CD14-positive monocyte (primary cell): ENCODE measurements at regions not wholly inside any gene's neighbourhood (a gene's known extent, or its start where the extent isn't known, plus 50 kb on each side); places are given as distances from the start of the nearest gene placed in this dataset.

Experiments used
- DNase-seq, 3 donors: peaks; one replicate each; pipeline ENCODE4 v3.0.0-alpha.2; 2011 to 2022
- H2AFZ ChIP-seq: 2 replicates; pipeline ENCODE4 v1.6.0; 2012; ENCODE audit warnings: mild to moderate bottlenecking, low read depth, low read length, inconsistent platforms; ENCODE audit not compliant: insufficient read depth, poor library complexity, severe bottlenecking
- H3K27ac ChIP-seq, 2 donors: 1 replicate in 1 of 2; 2 replicates in 1 of 2; pipeline ENCODE4 v1.5.1; 2012 to 2013; ENCODE audit warnings: low read length in 2 of 2, control low read depth in 1 of 2, inconsistent platforms in 1 of 2, low read depth in 1 of 2, mild to moderate bottlenecking in 1 of 2
- H3K27me3 ChIP-seq, 2 donors: one replicate each; pipeline versions ENCODE4 v1.6.0 to v1.6.1; 2011 to 2013; ENCODE audit warnings: low read length in 2 of 2; ENCODE audit not compliant: control insufficient read depth in 2 of 2, insufficient read depth in 2 of 2
- H3K36me3 ChIP-seq, 2 donors: replicated peaks in 1 of 2; 1 replicate in 1 of 2; 2 replicates in 1 of 2; pipeline versions ENCODE4 v1.5.1 to v1.6.1; 2012 to 2013; ENCODE audit warnings: low read length in 2 of 2, control low read depth in 1 of 2, inconsistent platforms in 1 of 2, mild to moderate bottlenecking in 1 of 2; ENCODE audit not compliant: insufficient read depth in 2 of 2, control insufficient read depth in 1 of 2
- H3K4me1 ChIP-seq, 2 donors: 1 replicate in 1 of 2; 2 replicates in 1 of 2; pipeline versions ENCODE4 v1.5.1 to v1.6.1; 2012 to 2013; ENCODE audit warnings: low read length in 2 of 2, control low read depth in 1 of 2, inconsistent platforms in 1 of 2, mild to moderate bottlenecking in 1 of 2, moderate library complexity in 1 of 2; ENCODE audit not compliant: insufficient read depth in 2 of 2, control insufficient read depth in 1 of 2
- H3K4me2 ChIP-seq: replicated peaks from 2 replicates; pipeline ENCODE3; 2012; ENCODE audit warnings: low read length, moderate library complexity, mild to moderate bottlenecking; ENCODE audit not compliant: poor library complexity, severe bottlenecking; ENCODE audit errors: extremely low read depth
- H3K4me3 ChIP-seq, 3 experiments: fragments of 200-600 bp in 1 of 3; sonication (generic) in 1 of 3; replicated peaks in 1 of 3; 1 replicate in 2 of 3; 2 replicates in 1 of 3; pipeline ENCODE4 v1.5.1; 2011 to 2013; ENCODE audit warnings: low read length in 3 of 3, mild to moderate bottlenecking in 3 of 3, control low read depth in 2 of 3, low read depth in 2 of 3, inconsistent platforms in 1 of 3, moderate library complexity in 1 of 3
- H3K79me2 ChIP-seq: 2 replicates; pipeline ENCODE4 v1.6.0; 2012; ENCODE audit warnings: mild to moderate bottlenecking, control low read depth, inconsistent platforms, low read length, moderate library complexity; ENCODE audit not compliant: insufficient read depth
- H3K9ac ChIP-seq: 2 replicates; pipeline ENCODE4 v1.6.0; 2017; ENCODE audit warnings: low read length, mild to moderate bottlenecking; ENCODE audit not compliant: insufficient read depth, poor library complexity, severe bottlenecking
- H3K9me3 ChIP-seq, 2 donors: replicated peaks in 1 of 2; 1 replicate in 1 of 2; 2 replicates in 1 of 2; pipeline versions ENCODE4 v1.5.1 to v1.6.1; 2012 to 2013; ENCODE audit warnings: low read length in 2 of 2, control low read depth in 1 of 2; ENCODE audit not compliant: control insufficient read depth in 1 of 2, insufficient read depth in 1 of 2
- H4K20me1 ChIP-seq: 2 replicates; pipeline ENCODE4 v1.6.0; 2012; ENCODE audit warnings: mild to moderate bottlenecking, low read length, control low read depth, moderate library complexity; ENCODE audit not compliant: insufficient read depth
- H3K27ac Mint-ChIP-seq, 7 donors: one replicate each; pipeline ENCODE4 v1.8.0; 2020; ENCODE audit warnings: mild to moderate bottlenecking in 7 of 7, mixed read lengths in 7 of 7, moderate library complexity in 6 of 7, inconsistent platforms in 2 of 7
- H3K27me3 Mint-ChIP-seq, 3 donors: one replicate each; pipeline ENCODE4 v1.8.0; 2021 to 2022; ENCODE audit warnings: low read depth in 3 of 3, mild to moderate bottlenecking in 3 of 3, mixed read lengths in 3 of 3, moderate library complexity in 3 of 3, inconsistent platforms in 1 of 3
- H3K36me3 Mint-ChIP-seq, 2 donors: one replicate each; pipeline ENCODE4 v1.8.0; 2020; ENCODE audit warnings: mixed read lengths in 2 of 2, inconsistent platforms in 1 of 2, mild to moderate bottlenecking in 1 of 2
- H3K4me1 Mint-ChIP-seq: one replicate; pipeline ENCODE4 v1.8.0; 2020; ENCODE audit warnings: mild to moderate bottlenecking, mixed read lengths
- H3K4me3 Mint-ChIP-seq, 2 donors: one replicate each; pipeline ENCODE4 v1.8.0; 2020; ENCODE audit warnings: mild to moderate bottlenecking in 2 of 2, mixed read lengths in 2 of 2, moderate library complexity in 1 of 2
- H3K9me3 Mint-ChIP-seq, 7 donors: one replicate each; pipeline ENCODE4 v1.8.0; 2020 to 2022; ENCODE audit warnings: mixed read lengths in 7 of 7, mild to moderate bottlenecking in 6 of 7, moderate library complexity in 6 of 7, inconsistent platforms in 2 of 7
- WGBS: methylation state at CpG from one replicate; pipeline ENCODE4 v1.1.5; 2013; ENCODE audit warnings: missing lambda C conversion rate; ENCODE audit not compliant: insufficient coverage; 5-methylcytosine and 5-hydroxymethylcytosine counted together
- intact Hi-C, 2 donors: fragments of 100-400 bp; cut with micrococcal nuclease; formaldehyde crosslinking; loops; one replicate each; pipeline versions ENCODE4 v1.15.0 to v1.15.1; 2023
- TF ChIP-seq, protein P1 (sequence below): fragments of 200-600 bp; IDR thresholded peaks from one replicate; pipeline ENCODE4 v1.8.0; 2022; ENCODE audit warnings: antibody characterized with exemption, mild to moderate bottlenecking

DNA sequence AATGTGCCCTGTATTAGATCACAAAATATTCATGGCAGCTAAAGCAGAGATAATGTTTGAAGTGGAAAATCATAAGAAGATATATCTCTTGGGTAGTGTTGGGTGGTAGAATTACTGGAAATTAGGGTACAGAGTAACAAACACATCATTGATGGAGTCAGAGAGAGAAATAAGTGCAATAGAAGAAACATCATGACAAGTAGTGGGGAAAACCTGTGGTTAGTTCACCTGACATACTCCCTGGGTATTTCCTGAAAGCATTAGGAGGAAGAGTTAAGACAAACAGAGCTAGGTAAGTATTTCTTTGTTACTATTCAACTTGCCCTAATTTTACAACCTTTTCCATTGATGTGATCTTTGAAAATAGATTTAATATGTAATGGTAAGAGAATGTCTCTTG, 691.9 kb upstream of the SOX9 start:
- no peak overlapping the region for H3K9ac ChIP-seq
- no peaks in the 10 kb centered on the region for H3K4me1 Mint-ChIP-seq
- TF ChIP-seq, protein P1, sequence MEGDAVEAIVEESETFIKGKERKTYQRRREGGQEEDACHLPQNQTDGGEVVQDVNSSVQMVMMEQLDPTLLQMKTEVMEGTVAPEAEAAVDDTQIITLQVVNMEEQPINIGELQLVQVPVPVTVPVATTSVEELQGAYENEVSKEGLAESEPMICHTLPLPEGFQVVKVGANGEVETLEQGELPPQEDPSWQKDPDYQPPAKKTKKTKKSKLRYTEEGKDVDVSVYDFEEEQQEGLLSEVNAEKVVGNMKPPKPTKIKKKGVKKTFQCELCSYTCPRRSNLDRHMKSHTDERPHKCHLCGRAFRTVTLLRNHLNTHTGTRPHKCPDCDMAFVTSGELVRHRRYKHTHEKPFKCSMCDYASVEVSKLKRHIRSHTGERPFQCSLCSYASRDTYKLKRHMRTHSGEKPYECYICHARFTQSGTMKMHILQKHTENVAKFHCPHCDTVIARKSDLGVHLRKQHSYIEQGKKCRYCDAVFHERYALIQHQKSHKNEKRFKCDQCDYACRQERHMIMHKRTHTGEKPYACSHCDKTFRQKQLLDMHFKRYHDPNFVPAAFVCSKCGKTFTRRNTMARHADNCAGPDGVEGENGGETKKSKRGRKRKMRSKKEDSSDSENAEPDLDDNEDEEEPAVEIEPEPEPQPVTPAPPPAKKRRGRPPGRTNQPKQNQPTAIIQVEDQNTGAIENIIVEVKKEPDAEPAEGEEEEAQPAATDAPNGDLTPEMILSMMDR = no peak
- H3K27ac Mint-ChIP-seq = no peak overlapping the region
- no peak overlapping the region for H3K4me3 Mint-ChIP-seq
- H3K27me3 ChIP-seq = no peaks in the 10 kb centered on the region
- H3K4me3 ChIP-seq = no peak overlapping the region
- H3K9me3 ChIP-seq = no peaks in the 10 kb centered on the region
- no peaks in the 10 kb centered on the region for H3K36me3 Mint-ChIP-seq
- no peaks in the 10 kb centered on the region for H3K79me2 ChIP-seq
- no peaks in the 10 kb centered on the region for H3K27me3 Mint-ChIP-seq
- no peaks in the 10 kb centered on the region for H3K4me1 ChIP-seq
- H3K4me2 ChIP-seq = no peak overlapping the region
- H4K20me1 ChIP-seq = no peaks in the 10 kb centered on the region
- intact Hi-C loops = no loop called here
- no peak overlapping the region for H2AFZ ChIP-seq
- no peak for DNase-seq
- H3K27ac ChIP-seq = no peak overlapping the region
- H3K36me3 ChIP-seq = no peaks in the 10 kb centered on the region
- H3K9me3 Mint-ChIP-seq = peaks cover 0 to 4% (median 0%) of the 10 kb centered on the region in 7 donors

DNA sequence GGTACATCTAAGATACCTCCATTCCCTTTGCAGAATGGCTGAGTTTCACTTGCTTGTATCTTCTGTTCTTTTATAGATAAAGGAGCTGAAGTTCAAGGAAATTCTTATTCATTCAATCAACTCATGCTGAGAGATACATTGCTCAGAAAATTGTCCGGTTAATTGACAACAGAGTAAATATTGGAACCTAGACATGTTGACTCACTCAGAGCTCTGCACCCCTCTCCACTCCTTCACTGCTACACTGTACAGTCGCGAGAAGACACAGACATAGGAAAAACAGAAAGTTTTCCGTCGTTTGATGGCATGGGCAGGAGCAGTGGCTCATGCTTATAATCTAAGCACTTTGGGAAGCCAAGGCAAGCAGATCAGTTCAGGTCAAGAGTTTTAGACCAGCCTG, 690.5 kb upstream of the SOX9 start:
- Mint-ChIP-seq H3K9me3 (peaks cover 0 to 4% (median 0%) of the 10 kb centered on the region in 7 donors), H3K4me3 (no peak overlapping the region), H3K36me3 (no peaks in the 10 kb centered on the region), H3K27me3 (no peaks in the 10 kb centered on the region), H3K4me1 (no peaks in the 10 kb centered on the region), H3K27ac (no peak overlapping the region)
- TF ChIP-seq, protein P1 = no peak
- H3K27ac ChIP-seq = no peak overlapping the region
- H3K4me1 ChIP-seq = no peaks in the 10 kb centered on the region
- 91% methylated on average over 5 of the region's 5 CpGs for WGBS
- H3K4me2 ChIP-seq = no peak overlapping the region
- DNase-seq = no peak
- no peaks in the 10 kb centered on the region for H3K79me2 ChIP-seq
- intact Hi-C loops = no loop called here
- H3K9ac ChIP-seq = no peak overlapping the region
- H3K9me3 ChIP-seq = no peaks in the 10 kb centered on the region
- no peaks in the 10 kb centered on the region for H4K20me1 ChIP-seq
- H2AFZ ChIP-seq = no peak overlapping the region
- no peak overlapping the region for H3K4me3 ChIP-seq
- H3K36me3 ChIP-seq = no peaks in the 10 kb centered on the region
- H3K27me3 ChIP-seq = no peaks in the 10 kb centered on the region
